ENCODE measurements at regions not wholly inside any gene's neighbourhood (a gene's known extent, or its start where the extent isn't known, plus 50 kb on each side); places are given as distances from the start of the nearest gene placed in this dataset.
"Not testable (repeated sequence)": the region's sequence is repeated elsewhere in the genome, so short reads cannot be mapped to it uniquely, and the experiment has no call there.

GRCh38 chr22:44573451-44573850 is 75.4 kb upstream of the RTL6 start:
- no peak for DNase-seq (ENCODE audit: low read depth in 1 of 2, low spot score in 1 of 2)
- no peak for TF ChIP-seq JUND (IDR thresholded peaks at IDR 0.05; ENCODE audit: low read depth)
- in situ Hi-C loops (cut with HindIII; ENCODE audit: low pct_unique_long_range_greater_than_20kb, low sequenced_read_pairs): no loop called here

GRCh38 chr22:44572414-44573207 is 74.6 kb upstream of the RTL6 start:
- in situ Hi-C loops (cut with HindIII; ENCODE audit: low pct_unique_long_range_greater_than_20kb, low sequenced_read_pairs): no loop called here
- no peak for DNase-seq (ENCODE audit: low read depth in 1 of 2, low spot score in 1 of 2)
- no peak for TF ChIP-seq JUND (IDR thresholded peaks at IDR 0.05; ENCODE audit: low read depth)

- in situ Hi-C loops (cut with HindIII; ENCODE audit: low pct_unique_long_range_greater_than_20kb, low sequenced_read_pairs): no loop called here
- no peak for DNase-seq (ENCODE audit: low read depth in 1 of 2, low spot score in 1 of 2)
- no peak for TF ChIP-seq JUND (IDR thresholded peaks at IDR 0.05; ENCODE audit: low read depth)
Observed at GRCh38 chr22:44571566-44572413, 73.8 kb upstream of the RTL6 start.

- no peak for TF ChIP-seq JUND (IDR thresholded peaks at IDR 0.05; ENCODE audit: low read depth)
- in situ Hi-C loops (cut with HindIII; ENCODE audit: low pct_unique_long_range_greater_than_20kb, low sequenced_read_pairs): no loop called here
- no peak for DNase-seq (ENCODE audit: low read depth in 1 of 2, low spot score in 1 of 2)
Observed at GRCh38 chr22:44570476-44571445, 72.7 kb upstream of the RTL6 start.

GRCh38 chr22:44569561-44569991 is 71.5 kb upstream of the RTL6 start:
- no peak for DNase-seq (ENCODE audit: low read depth in 1 of 2, low spot score in 1 of 2)
- TF ChIP-seq JUND (IDR thresholded peaks at IDR 0.05; ENCODE audit: low read depth): no peak
- in situ Hi-C loops (cut with HindIII; ENCODE audit: low pct_unique_long_range_greater_than_20kb, low sequenced_read_pairs): no loop called here

DNA sequence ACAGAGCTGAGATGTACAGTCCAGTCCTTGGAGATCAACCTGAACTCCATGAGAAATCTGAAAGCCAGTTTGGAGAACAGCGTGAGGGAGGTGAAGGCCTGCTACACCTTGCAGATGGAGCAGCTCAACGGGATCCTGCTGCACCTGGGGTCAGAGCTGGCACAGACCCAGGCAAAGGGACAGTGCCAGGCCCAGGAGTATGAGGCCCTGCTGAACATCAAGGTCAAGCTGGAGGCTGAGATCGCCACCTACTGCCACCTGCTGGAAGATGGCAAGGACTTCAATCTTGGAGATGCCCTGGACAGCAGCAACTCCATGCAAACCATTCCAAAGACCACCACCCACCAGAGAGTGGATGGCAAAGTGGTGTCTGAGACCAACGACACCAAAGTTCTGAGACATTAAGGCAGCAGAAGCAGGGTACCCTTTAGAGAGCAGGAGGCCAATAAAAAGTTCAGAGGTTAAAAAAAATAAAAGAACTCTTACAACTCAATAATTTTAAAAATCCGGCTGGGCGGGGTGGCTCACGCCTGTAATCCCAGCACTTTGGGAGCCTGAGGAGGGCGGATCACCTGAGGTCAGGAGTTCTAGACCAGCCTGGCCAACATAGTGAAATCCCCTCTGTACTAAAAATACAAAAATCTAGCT is 69.9 kb upstream of the RTL6 start:
- in situ Hi-C loops (cut with HindIII; ENCODE audit: low pct_unique_long_range_greater_than_20kb, low sequenced_read_pairs): no loop called here
- DNase-seq (ENCODE audit: low read depth in 1 of 2, low spot score in 1 of 2): peak in 1 of 2 experiments; percentile 50
- TF ChIP-seq JUND (IDR thresholded peaks at IDR 0.05; ENCODE audit: low read depth): no peak

DNA sequence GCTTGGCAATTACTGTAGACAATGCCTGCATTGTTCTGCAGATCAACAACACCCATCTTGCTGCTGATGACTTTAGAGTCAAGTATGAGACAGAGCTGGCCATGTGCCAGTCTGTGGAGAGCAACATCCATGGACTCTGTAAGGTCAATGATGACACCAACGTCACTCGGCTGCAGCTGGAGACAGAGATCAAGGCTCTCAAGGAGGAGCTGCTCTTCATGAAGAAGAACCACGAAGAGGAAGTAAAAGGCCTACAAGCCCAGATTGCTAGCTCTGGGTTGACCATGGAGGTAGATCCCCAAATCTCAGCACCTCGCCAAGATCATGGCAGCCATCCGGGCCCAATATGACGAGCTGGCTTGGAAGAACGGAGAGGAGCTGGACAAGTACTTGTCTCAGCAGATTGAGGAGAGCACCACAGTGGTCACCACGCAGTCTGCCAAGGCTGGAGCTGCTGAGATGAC is 69.4 kb upstream of the RTL6 start:
- DNase-seq (ENCODE audit: low read depth in 1 of 2, low spot score in 1 of 2); in situ Hi-C loops (cut with HindIII; ENCODE audit: low pct_unique_long_range_greater_than_20kb, low sequenced_read_pairs): not testable (repeated sequence)

DNA sequence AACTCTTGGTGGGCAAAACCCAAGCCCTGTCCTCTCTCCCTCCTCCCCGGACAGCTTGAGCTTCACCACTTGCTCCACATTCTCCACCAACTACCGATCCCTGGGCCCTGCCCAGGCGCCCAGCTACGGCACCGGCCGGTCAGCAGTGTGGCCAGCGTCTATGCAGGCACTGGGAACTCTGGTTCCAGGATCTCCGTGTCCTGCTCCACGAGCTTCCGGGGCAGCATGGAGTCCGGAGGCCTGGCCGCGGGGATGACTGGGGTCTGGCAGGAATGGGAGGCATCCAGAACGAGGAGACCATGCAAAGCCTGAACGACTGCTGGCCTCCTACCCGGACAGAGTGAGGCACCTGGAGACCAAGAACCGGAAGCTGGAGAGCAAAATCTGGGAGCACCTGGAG is 68.9 kb upstream of the RTL6 start:
- no peak for DNase-seq (ENCODE audit: low read depth in 1 of 2, low spot score in 1 of 2)
- TF ChIP-seq JUND (IDR thresholded peaks at IDR 0.05; ENCODE audit: low read depth): no peak
- in situ Hi-C loops (cut with HindIII; ENCODE audit: low pct_unique_long_range_greater_than_20kb, low sequenced_read_pairs): no loop called here

- in situ Hi-C loops (cut with HindIII; ENCODE audit: low pct_unique_long_range_greater_than_20kb, low sequenced_read_pairs); DNase-seq (ENCODE audit: low read depth in 1 of 2, low spot score in 1 of 2): not testable (repeated sequence)
Observed at GRCh38 chr22:44562651-44563050, 64.6 kb upstream of the RTL6 start.

DNA sequence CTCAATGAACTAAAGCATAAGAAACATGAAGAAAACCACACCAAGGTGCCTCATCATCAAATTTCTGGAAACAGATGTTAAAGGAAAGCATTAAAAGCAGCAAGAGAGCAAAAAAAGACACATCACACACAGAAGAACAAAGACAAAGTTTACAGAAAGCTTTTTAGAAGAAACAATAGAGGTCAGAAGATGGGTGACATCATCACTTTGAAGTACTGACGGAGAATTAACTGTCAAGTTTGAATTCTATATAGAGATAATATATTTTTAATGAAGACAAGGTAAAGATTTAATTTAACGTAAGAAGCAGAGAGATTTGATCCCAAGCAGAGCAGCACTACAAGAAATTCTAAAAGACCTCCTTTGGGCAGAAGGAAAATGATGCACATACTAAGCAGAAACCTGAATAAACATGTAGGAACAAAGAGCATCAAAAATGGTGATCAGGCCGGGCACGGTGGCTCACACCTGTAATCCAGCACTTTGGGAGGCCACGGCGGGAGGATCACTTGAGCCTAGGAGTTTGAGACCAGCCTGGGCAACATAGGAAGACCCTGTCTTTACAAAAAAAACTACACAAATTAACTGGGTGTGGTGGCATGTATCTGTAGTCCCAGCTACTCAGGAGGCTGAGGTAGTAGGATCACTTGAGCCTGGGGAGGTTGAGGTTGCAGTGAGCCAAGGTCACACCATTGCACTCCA is 63.3 kb upstream of the RTL6 start:
- in situ Hi-C loops (cut with HindIII; ENCODE audit: low pct_unique_long_range_greater_than_20kb, low sequenced_read_pairs): no loop called here
- TF ChIP-seq JUND (IDR thresholded peaks at IDR 0.05; ENCODE audit: low read depth): no peak
- no peak for DNase-seq (ENCODE audit: low read depth in 1 of 2, low spot score in 1 of 2)

- in situ Hi-C loops (cut with HindIII; ENCODE audit: low pct_unique_long_range_greater_than_20kb, low sequenced_read_pairs); DNase-seq (ENCODE audit: low read depth in 1 of 2, low spot score in 1 of 2): not testable (repeated sequence)
Observed at GRCh38 chr22:44558671-44559070, 60.6 kb upstream of the RTL6 start.

GRCh38 chr22:44557872-44558271 is 59.8 kb upstream of the RTL6 start:
- in situ Hi-C loops (cut with HindIII; ENCODE audit: low pct_unique_long_range_greater_than_20kb, low sequenced_read_pairs); DNase-seq (ENCODE audit: low read depth in 1 of 2, low spot score in 1 of 2): not testable (repeated sequence)
